ENCODE measurements at regions not wholly inside any gene's neighbourhood (a gene's known extent, or its start where the extent isn't known, plus 50 kb on each side); places are given as distances from the start of the nearest gene placed in this dataset.

GRCh38 chr12:75964150-75964549, 67.4 kb downstream of the PHLDA1 start:
- Histone ChIP-seq H3K27ac (no peak overlapping the region), H3K27me3 (no peaks in the 10 kb centered on the region), H3K9me3 (no peaks in the 10 kb centered on the region), H3K4me1 (no peaks in the 10 kb centered on the region), H3K36me3 (no peaks in the 10 kb centered on the region), H3K4me3 (no peak overlapping the region)
- TF ChIP-seq POLR2A (IDR thresholded peaks at IDR 0.05) (no peak), CTCF (IDR thresholded peaks at IDR 0.05) (no peak), POLR2AphosphoS5 (IDR thresholded peaks at IDR 0.05; ENCODE audit: insufficient read depth in 1 of 2, low read depth in 1 of 2) (no peak)
- DNase-seq (ENCODE audit: extremely low spot score in 2 of 2): no peak
- intact Hi-C loops (cut with DNase I): no loop called here

GRCh38 chr12:75961878-75962277, 69.7 kb downstream of the PHLDA1 start:
- no peak for TF ChIP-seq CTCF (IDR thresholded peaks at IDR 0.05)
- no peak for TF ChIP-seq POLR2A (IDR thresholded peaks at IDR 0.05)
- TF ChIP-seq POLR2AphosphoS5 (IDR thresholded peaks at IDR 0.05; ENCODE audit: insufficient read depth in 1 of 2, low read depth in 1 of 2): no peak
- H3K4me3 ChIP-seq: no peak overlapping the region
- intact Hi-C loops (cut with DNase I): no loop called here
- H3K27me3 ChIP-seq: no peaks in the 10 kb centered on the region
- no peak for DNase-seq (ENCODE audit: extremely low spot score in 2 of 2)
- no peak overlapping the region for H3K27ac ChIP-seq
- H3K4me1 ChIP-seq: no peaks in the 10 kb centered on the region
- H3K9me3 ChIP-seq: no peaks in the 10 kb centered on the region
- H3K36me3 ChIP-seq: no peaks in the 10 kb centered on the region

- no peaks in the 10 kb centered on the region for H3K27me3 ChIP-seq
- no peaks in the 10 kb centered on the region for H3K4me1 ChIP-seq
- H3K36me3 ChIP-seq: no peaks in the 10 kb centered on the region
- no peak overlapping the region for H3K27ac ChIP-seq
- no peak for DNase-seq (ENCODE audit: extremely low spot score in 2 of 2)
- intact Hi-C loops (cut with DNase I): no loop called here
- H3K4me3 ChIP-seq: no peak overlapping the region
- H3K9me3 ChIP-seq: no peaks in the 10 kb centered on the region
- TF ChIP-seq POLR2A (IDR thresholded peaks at IDR 0.05) (no peak), POLR2AphosphoS5 (IDR thresholded peaks at IDR 0.05; ENCODE audit: insufficient read depth in 1 of 2, low read depth in 1 of 2) (no peak), CTCF (IDR thresholded peaks at IDR 0.05) (no peak)
Observed at GRCh38 chr12:75960954-75961661, 70.5 kb downstream of the PHLDA1 start.

- H3K4me1 ChIP-seq: no peaks in the 10 kb centered on the region
- DNase-seq (ENCODE audit: extremely low spot score in 2 of 2): no peak
- no peak overlapping the region for H3K4me3 ChIP-seq
- intact Hi-C loops (cut with DNase I): no loop called here
- H3K36me3 ChIP-seq: no peaks in the 10 kb centered on the region
- TF ChIP-seq POLR2A (IDR thresholded peaks at IDR 0.05) (no peak), CTCF (IDR thresholded peaks at IDR 0.05) (no peak), POLR2AphosphoS5 (IDR thresholded peaks at IDR 0.05; ENCODE audit: insufficient read depth in 1 of 2, low read depth in 1 of 2) (no peak)
- H3K27ac ChIP-seq: no peak overlapping the region
- no peaks in the 10 kb centered on the region for H3K9me3 ChIP-seq
- no peaks in the 10 kb centered on the region for H3K27me3 ChIP-seq
Observed at GRCh38 chr12:75960086-75960910, 71.3 kb downstream of the PHLDA1 start.

- Histone ChIP-seq H3K27me3 (no peaks in the 10 kb centered on the region), H3K9me3 (no peaks in the 10 kb centered on the region), H3K36me3 (no peaks in the 10 kb centered on the region), H3K4me3 (no peak overlapping the region), H3K27ac (no peak overlapping the region), H3K4me1 (no peaks in the 10 kb centered on the region)
- no peak for DNase-seq (ENCODE audit: extremely low spot score in 2 of 2)
- no peak for TF ChIP-seq POLR2A (IDR thresholded peaks at IDR 0.05)
- TF ChIP-seq CTCF (IDR thresholded peaks at IDR 0.05): no peak
- no peak for TF ChIP-seq POLR2AphosphoS5 (IDR thresholded peaks at IDR 0.05; ENCODE audit: insufficient read depth in 1 of 2, low read depth in 1 of 2)
- intact Hi-C loops (cut with DNase I): no loop called here
Observed at GRCh38 chr12:75959506-75959905, 72.1 kb downstream of the PHLDA1 start.

Data from vagina (tissue), 2 donors.